ENCODE measurements at regions not wholly inside any gene's neighbourhood (a gene's known extent, or its start where the extent isn't known, plus 50 kb on each side); places are given as distances from the start of the nearest gene placed in this dataset.

GRCh38 chr5:92808474-92808873 lies 772.5 kb downstream of the NR2F1-AS1 start:
- TF ChIP-seq, protein P1, sequence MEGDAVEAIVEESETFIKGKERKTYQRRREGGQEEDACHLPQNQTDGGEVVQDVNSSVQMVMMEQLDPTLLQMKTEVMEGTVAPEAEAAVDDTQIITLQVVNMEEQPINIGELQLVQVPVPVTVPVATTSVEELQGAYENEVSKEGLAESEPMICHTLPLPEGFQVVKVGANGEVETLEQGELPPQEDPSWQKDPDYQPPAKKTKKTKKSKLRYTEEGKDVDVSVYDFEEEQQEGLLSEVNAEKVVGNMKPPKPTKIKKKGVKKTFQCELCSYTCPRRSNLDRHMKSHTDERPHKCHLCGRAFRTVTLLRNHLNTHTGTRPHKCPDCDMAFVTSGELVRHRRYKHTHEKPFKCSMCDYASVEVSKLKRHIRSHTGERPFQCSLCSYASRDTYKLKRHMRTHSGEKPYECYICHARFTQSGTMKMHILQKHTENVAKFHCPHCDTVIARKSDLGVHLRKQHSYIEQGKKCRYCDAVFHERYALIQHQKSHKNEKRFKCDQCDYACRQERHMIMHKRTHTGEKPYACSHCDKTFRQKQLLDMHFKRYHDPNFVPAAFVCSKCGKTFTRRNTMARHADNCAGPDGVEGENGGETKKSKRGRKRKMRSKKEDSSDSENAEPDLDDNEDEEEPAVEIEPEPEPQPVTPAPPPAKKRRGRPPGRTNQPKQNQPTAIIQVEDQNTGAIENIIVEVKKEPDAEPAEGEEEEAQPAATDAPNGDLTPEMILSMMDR (IDR thresholded peaks at IDR 0.05): no peak
- intact Hi-C loops (cut with DNase I): no loop called here
- no peak overlapping the region for H3K27ac ChIP-seq
- no peak for DNase-seq
- 46 to 55% methylated on average over 1 of the region's 1 CpG for WGBS, 2 donors
- no peaks in the 10 kb centered on the region for H3K4me1 ChIP-seq
- H3K27me3 ChIP-seq: no peaks in the 10 kb centered on the region
- no peak for ATAC-seq
- H3K36me3 ChIP-seq: no peaks in the 10 kb centered on the region
- H3K4me3 ChIP-seq: no peak overlapping the region
- no peak for FAIRE-seq
- no peaks in the 10 kb centered on the region for H3K9me3 ChIP-seq

GRCh38 chr5:92807085-92807484 lies 773.9 kb downstream of the NR2F1-AS1 start:
- H3K27ac ChIP-seq: no peak overlapping the region
- FAIRE-seq (no peak), DNase-seq (no peak), ATAC-seq (no peak)
- 36 to 38% methylated on average over 4 of the region's 4 CpGs for WGBS, 2 donors
- H3K4me3 ChIP-seq: no peak overlapping the region
- H3K4me1 ChIP-seq: no peaks in the 10 kb centered on the region
- no peaks in the 10 kb centered on the region for H3K9me3 ChIP-seq
- intact Hi-C loops (cut with DNase I): no loop called here
- no peaks in the 10 kb centered on the region for H3K36me3 ChIP-seq
- no peaks in the 10 kb centered on the region for H3K27me3 ChIP-seq
- TF ChIP-seq, protein P1 (IDR thresholded peaks at IDR 0.05): no peak

- DNase-seq (no peak), ATAC-seq (no peak), FAIRE-seq (no peak)
- Histone ChIP-seq H3K36me3 (no peaks in the 10 kb centered on the region), H3K4me1 (peaks cover 0 to 6% (median 0%) of the 10 kb centered on the region in 3 donors), H3K9me3 (no peaks in the 10 kb centered on the region), H3K27ac (no peak overlapping the region), H3K4me3 (no peak overlapping the region), H3K27me3 (no peaks in the 10 kb centered on the region)
- TF ChIP-seq, protein P1 (IDR thresholded peaks at IDR 0.05): no peak
- intact Hi-C loops (cut with DNase I): no loop called here
These were observed 775.6 kb downstream of the NR2F1-AS1 start for GRCh38 chr5:92805446-92805845.

DNA sequence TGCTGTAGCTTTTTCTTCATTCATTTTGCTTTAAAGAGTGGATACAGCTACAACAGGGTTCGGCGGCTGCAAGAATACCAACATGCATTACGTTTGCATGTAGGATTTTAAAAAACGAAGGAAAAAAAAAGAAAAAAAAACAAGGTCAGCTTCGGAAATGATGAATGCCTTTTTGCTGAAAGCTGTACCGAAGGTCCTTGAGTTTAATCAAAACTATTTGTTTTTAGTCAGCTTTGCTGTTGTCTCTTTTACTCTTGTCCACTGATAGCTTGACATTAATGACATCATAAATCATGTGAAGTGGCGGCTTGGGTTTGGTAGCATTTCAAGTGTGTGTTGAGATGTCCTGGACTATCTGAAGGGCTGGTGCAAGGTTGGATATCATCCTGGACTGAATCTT lies 779.1 kb downstream of the NR2F1-AS1 start:
- peaks cover 0 to 10% (median 0%) of the 10 kb centered on the region in 3 donors for H3K4me1 ChIP-seq
- H3K27ac ChIP-seq: no peak overlapping the region
- H3K9me3 ChIP-seq: no peaks in the 10 kb centered on the region
- FAIRE-seq: no peak
- H3K27me3 ChIP-seq: no peaks in the 10 kb centered on the region
- ATAC-seq: peak in 1 of 4 donors; percentile 14
- 5 to 6% methylated on average over 7 of the region's 7 CpGs for WGBS, 2 donors
- no peak overlapping the region for H3K4me3 ChIP-seq
- no peaks in the 10 kb centered on the region for H3K36me3 ChIP-seq
- DNase-seq: no peak
- intact Hi-C loops (cut with DNase I): no loop called here
- TF ChIP-seq, protein P1 (IDR thresholded peaks at IDR 0.05): no peak

- Histone ChIP-seq H3K36me3 (no peaks in the 10 kb centered on the region), H3K4me3 (no peak overlapping the region), H3K27me3 (no peaks in the 10 kb centered on the region), H3K27ac (no peak overlapping the region), H3K9me3 (no peaks in the 10 kb centered on the region), H3K4me1 (peaks cover 0 to 10% (median 0%) of the 10 kb centered on the region in 3 donors)
- ATAC-seq (no peak), FAIRE-seq (no peak), DNase-seq (no peak)
- intact Hi-C loops (cut with DNase I): no loop called here
- TF ChIP-seq, protein P1 (IDR thresholded peaks at IDR 0.05): no peak
These were observed 780.7 kb downstream of the NR2F1-AS1 start for GRCh38 chr5:92800365-92800764.
